Hematopoietic multipotent progenitor cell treated with erythropoietin and hydrocortisone succinate and interleukin-3 and kit ligand, for 4 days (in vitro differentiated cells): ENCODE measurements at regions not wholly inside any gene's neighbourhood (a gene's known extent, or its start where the extent isn't known, plus 50 kb on each side); places are given as distances from the start of the nearest gene placed in this dataset.

Source experiments
- DNase-seq: peaks from one replicate; pipeline ENCODE4 v3.0.0-alpha.2; 2015

DNA sequence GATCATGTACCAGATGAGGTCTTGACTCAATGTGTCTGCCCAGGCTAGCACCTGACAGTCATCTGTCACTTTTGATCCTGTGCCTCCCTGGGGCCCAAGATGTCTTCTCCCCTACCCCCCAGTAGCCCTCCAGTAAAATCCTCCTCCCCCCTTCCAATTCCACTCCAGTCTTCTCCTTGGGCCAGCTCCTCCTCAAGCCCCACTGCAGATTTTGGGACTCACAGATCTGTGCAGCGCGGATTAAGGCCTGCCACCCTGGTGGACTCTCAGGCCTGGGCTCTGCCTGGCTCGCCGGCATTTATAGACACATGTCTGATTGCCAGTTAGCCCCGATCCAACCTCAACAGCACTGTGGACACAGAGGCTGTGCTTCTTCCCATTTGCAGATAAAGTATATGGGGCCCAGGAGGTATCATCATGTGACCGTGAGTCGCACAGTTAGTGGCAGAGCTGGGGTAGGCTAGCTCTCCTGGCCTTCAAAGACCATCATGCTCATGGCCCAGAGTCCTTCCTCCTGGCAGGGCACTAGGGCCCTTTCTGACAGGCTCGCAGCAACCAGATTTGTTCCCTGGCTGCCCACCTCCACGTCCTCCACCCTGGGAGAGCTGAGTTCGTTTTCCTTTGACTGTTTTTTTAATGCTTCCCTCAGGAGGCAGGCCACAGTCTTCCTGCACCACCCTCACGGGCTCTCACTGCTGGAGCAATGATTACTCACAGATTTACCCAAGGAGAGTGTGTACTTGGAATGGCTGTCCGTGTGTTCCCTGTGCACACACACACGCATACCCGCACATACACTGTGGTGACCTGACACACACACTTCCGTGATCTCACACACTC lies 98.3 kb upstream of the DIO3 start:
- peak; percentile 20 for DNase-seq

DNA sequence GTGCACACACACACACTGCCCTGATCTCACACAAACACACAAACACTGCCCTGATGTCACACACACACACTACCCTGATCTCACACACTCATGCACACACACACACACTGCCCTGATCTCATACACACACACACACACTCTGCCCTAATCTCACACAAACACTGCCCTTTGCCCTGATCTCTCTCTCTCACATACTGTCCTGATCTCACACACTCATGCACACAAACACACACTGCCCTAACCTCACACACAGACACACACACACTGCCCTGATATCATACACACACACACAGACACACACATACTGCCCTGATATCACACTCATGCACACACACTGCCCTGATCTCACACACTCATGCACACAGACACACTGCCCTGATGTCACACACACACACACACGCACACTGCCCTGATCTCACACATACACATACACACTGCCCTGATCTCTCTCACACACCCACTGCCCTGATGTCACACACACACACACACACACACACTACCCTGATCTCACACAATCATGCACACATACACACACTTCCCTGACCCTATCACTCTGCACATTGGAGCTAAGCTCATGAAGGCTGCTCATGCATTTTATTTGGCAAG lies 97.6 kb upstream of the DIO3 start:
- DNase-seq: no peak

DNA sequence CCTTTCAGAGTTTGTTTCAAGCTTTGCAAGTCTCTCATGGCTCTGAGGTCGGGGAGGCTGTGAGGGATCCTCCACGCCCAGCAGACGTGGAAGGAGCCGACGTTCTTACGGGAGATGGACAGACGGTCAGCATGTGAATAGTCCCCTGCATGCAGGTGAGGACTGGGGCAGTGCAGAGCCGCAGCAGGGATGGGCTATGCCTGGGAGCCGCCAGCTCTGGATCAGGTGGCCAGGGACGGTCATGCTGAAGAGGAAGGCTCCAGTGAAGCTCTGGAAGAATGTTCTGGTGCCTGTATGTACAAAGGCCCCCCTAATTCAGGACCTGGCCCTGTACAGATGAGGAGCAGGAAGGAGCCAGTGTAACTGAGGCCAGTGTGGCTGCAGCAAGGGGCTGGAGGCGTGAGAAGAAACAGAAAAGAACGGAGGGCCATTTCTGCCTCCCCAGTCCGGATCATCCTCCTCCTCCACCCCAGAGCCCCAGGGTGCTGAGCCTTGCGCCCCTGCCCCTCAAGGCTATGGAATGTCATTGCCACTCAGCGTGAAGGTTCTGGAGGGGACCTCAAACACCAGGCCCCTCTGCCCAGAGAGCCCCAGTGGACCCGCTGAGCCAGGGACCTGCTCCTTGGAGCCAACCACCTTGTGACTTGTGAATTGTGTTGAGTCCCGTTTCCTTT lies 96.8 kb upstream of the DIO3 start:
- no peak for DNase-seq

DNA sequence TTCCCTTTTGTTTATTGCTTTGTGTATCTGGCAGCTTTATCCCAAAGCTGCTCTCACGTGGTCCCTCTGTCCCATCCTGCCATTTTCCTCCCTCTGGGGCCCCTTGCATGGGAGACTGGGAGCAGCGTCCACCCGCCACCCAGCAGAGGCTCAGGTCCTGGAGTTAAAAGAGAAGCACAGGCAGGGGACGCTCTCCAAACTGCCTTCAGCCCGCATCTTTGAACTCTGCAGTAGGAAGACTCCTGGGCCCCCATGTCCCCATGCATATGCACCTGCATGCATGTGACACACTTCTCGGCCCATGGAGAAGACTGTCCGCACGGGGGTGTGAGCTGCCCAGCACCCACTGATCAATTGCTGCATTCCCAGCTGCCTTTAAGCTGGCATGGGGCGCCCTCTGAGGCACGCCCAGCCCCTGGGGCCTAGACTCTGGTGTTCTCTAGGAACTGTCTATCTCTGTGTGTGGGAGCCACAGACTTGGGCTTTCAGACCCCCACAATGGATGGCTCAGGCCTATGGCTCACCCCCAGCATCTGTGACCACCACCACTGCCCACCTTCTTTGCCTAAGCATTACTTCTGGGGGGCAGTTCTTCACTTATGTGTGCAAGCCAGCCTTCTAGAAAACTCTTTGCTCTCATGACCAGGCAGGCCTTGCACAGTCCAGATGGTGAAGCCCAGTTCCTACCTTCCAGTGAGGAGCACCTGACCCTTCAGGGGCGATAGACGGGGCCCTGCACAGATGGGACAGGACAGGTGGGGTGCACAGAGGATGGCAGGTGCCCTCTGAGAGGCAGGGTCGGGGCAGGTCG lies 96.1 kb upstream of the DIO3 start:
- no peak for DNase-seq

DNA sequence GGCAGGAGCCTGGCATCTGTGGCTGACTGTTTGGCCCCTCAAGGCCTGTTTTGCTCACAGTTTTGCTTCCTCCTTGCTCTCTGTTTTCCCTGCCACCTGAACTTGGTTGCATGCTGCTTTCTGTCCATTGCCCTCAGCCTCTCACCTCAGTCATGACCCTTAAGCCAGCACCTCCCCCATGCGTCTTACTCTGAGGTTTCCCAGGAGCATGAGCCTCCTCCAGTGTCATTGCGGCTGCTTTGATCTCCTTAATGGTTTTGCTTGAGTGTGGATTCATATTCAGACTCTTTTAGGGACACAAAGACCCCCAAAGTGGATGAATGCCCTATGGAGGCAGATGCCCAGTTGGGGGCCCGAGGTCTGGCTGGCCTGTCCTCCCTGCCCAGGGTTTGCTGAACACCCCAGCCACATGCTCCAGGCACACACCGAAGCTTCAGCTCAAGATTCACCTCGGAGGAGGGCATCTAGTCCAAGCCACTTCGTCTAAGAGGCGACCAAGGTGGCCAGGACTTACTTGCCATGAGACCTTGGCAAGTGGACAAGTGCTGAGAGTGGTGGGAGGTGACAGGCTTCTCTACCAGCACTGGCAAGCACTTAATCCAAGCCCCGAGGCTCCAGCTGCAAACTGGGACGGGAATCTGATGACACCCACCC lies 95.4 kb upstream of the DIO3 start:
- DNase-seq: no peak

DNA sequence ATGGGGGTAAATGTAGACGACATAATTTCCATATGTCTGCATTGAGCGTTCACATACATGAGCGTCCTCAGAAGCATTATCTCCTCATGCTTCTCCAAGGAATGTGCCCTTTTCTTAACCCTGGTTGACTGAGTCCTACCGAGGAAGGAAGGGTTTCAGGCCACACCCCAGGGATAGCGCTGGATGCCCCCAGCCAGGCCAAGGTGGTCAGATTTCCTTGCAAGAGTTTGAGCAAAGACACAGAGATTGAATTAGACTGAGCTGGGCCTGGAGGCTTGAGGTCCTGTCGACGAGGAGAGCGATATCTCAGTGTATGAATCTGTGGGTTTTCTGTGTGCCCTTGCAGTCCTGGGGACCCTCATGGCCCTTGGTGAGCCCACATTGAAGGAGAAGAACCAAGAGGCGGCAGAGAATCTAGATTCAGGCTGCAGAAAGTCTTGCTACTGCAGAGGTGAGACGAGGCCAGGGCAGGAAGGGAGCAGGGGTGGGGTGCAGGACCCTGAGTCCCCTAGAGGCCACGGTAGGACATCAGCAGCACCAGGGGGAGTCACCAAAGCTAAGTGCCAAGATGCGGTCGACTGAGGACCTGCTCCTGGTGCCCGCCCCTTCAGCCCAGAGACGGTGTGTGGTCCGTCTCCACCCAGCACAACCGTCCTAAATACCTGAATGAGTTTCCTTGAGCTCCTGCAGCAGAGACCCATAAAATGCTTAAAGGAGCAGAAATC lies 94.7 kb upstream of the DIO3 start:
- DNase-seq: no peak

DNA sequence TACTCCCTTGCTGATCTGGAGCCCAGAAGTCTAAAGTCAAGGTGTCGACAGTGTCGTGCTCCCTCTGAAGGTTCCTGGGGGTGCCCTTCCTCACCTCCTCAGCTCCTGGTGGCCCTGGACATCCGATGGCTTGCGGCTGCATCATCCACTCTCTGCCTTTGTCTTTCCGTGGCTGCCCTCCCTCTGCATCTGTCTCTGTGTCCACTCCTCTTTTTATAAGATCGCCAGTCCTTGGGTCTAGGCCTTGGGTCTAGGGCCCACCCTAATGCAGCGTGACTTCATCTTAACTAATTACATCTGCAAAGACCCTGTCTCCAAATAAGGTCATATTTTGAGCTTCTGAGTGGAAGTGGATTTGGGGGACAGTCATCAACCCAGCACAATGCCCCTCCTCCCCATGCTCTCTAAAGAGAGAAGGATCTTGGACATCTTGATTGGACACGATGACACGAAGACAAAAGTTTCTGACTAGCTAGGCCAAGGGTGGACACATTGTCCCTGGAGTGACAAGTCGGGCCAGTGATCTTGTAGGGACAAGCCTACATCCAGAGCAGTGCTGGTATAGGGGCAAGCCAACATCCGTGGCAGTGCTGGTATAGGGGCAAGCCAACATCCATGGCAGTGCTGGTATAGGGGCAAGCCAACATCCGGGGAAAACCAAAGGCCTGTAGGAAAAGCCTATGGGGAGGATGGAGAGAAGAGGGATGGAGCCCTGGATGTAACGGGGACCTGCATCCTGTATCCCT lies 93.9 kb upstream of the DIO3 start:
- no peak for DNase-seq

DNA sequence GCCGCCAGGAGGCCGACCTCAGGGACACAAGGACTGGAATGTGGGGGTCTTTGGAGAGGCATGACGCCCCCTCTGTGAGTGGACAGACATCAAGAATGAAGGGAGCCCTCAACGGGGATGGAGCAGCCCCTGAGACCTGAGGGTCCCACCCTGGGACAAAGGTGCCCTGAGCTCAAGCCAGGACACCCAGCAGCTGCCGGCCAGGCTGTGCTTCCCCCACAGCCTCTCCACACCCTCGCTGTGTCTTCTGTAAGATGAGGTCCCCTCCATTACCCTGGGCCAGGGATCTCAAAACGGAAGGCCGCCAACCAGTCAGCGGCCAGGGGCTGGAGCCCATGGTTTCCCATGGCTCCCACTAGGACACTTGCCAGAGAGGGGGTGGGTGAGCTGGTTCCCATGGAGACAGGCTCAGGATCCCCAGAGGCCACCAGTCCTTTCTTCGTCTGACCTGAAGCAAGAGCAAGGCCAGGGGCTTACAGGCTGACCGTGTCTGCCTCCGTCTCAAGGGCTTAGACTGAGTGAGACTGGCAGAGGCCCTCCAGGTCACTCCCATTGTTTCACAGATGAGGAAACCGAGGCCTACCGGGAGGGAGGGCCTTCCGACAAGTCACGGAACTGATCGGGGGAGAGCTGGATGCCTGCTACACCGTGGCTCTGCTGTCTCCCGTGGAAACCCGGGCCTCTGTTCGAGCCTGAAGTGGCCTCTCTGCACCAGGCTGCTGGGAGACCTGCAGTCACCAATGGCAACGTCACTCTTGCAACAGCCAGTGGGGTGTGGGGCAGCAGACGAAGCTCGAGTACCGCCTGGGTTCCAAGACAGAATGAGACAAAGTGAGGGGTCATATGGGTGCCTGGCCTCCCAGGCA lies 91.7 kb upstream of the DIO3 start:
- DNase-seq: no peak

DNA sequence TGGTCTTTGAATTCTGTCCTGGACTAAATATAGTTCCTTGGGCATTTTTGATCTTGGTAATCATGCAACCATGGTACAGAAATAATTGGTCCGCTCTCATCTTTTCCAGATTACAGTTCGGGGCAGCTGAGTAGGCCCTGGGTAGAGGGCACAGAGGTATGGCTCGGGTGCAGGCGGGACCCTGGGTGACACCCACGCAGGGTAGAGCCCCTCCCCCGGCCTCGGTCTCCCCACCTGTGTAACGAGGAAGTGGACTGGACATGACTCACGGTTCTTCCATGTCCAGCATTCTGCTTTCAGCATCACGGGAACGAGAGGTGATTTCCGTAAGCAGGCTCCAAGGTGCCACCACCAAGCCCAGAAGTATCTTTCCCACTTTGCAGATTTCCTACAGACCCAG lies 91.0 kb upstream of the DIO3 start:
- DNase-seq: no peak

DNA sequence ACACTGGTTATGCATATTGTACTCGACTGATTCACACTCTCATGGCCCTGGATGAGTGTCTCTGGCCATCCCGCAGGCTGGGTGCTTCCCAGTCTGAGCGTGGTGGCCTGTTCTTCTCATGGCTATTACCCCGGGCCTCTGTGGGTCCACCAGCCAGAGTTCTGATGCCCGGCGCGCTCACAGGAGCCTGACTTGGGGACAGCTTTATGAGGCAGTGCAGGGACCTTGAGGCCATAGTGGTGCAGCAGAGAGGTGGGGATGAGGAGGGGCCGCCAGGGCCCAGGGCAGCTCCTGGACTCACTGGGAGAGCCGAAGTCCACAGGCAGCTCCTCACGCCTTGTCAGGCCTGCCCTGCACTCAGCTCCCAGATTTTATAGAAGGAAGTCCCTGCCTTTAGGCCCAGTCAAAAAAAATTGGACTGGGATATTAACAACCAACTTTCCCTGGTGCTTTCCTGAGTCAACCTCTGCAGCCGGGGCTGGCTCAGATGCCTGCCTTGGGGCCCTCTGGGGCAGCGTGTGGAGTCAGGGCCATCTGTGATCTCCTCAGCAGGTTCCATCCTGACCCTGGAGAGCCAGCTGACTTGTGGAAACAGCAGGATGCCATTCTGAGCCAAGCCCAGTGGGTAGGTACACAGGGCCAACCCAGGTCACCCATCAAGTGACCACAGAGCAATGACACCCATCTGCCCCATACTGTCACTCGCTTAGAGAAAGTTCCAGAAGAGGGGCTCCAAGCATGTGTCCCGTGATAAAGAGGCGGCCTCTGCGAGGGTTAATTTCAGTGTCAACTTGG lies 89.4 kb upstream of the DIO3 start:
- DNase-seq: no peak

DNA sequence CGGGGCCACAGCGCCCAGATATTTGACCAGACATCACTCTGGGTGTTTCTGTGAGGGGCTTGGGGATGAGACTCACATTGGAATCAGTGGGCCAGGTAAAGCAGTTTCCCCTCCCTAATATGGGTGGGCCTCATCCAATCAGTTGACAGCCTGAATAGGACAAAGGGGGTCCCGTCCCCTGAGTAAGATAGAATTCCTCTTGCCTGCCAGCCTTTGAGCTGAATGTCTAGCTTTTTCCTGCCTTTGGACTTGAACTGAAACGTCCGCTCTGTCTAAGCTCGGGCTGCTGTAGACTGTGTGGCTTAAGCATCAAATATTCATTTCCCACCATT lies 88.8 kb upstream of the DIO3 start:
- no peak for DNase-seq

DNA sequence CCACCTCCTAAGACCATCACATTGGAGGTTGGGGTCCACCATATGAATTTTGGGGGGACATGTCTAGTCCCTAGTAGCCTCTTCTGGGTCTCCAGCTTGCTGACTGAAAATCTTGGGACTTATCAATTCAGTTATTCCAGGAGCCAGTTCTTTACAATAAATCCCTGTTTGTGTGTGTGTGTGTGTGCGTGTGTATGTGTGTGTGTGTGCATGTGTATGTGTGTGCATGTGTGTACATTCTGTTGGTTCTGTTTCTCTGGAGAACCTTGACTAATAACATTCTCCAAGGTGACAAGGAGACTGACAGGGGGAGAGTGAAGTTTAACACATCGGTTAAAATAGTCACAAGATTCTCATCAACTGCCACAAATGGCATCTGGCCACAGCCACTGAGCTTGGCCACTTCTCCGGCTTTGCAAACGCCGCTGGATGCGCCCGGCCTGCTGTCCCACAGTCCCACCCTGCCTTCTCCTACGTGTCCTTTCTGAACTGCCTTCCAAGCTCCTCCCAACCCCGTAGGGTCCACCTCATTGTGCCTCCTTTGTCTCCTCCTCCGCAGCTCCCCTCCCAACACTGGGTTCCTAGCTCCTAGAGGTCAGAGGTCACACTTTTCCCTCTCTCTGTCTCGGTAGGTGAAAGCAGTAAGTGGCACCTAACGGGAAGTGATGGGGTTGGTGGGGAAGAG lies 88.1 kb upstream of the DIO3 start:
- DNase-seq: no peak

DNA sequence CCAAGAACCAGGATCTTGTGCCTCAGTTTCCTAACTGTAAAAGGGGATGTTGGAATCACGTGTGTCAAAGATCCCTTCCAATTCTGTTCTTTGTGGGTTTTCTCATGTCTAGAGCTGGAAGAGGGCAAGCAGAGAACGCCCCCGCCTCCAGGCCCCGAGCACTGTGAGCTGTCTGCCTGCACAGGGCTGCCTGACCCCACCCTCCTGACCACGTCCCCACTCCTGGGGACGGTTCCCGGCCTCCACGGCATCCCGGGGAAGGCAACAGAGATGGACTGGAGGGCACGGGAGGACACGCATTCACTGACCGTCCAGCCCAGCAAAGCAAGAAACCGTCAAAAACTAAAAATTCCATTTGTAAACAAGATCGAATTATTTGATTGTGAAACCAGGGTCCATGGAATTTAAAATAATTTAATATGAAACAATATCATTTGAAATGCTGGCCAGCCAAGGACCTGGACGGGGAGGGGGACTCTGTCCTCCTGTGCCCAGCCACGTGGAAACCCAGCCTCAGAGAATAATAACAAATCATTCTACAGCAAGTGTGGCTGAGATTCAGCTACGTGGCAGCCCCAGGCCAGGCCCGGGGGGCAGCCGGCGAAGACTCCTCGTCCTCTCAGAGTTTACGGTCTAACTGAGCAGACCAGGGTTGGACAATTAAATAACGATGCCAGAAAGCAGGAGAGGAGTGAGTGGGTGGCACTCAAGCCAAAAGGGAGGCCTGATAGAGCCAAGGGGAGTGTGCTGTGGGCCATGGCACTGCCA lies 87.3 kb upstream of the DIO3 start:
- no peak for DNase-seq

DNA sequence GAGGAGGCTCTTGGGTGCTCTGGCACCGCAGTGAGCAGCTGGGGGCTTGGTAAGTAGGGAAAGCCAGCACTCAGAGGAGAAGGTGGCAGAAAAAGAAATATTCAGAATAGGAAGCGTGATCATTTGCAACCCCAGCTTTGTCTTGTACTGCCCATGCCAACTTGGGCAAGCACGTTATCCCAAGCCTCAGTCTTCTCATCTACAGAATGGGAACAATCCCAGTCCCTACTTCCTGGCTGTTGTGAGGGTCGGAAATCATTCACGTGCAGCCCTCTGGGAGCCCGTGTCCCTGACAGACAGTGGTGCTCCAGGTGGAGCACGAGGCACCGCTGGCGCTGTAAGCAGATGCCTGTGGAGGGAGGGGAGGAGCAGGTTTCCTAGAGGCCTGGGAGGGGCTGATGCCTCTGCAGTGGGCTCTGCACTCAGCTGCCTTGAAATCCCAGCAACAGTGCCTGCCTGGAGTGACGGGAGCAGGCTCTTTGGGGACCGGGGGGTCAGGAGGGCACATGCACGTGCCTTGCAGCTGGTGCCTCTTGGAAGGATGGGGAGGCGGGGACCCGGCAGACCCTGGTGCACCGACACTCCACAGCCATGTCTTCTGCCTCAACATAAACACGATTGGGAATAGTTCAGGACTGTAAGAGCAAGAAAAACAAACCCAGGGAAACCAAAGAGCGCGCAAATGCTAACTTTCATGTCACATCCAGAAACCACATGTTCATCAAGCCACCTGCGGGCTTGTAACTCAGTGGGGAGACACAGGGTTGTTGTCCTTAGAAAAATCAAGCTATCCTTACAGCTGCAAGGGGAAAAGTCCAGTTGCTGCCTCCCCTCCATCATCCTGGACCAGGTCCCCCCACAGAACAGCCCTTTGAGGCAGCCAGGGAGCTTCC lies 86.5 kb upstream of the DIO3 start:
- no peak for DNase-seq

DNA sequence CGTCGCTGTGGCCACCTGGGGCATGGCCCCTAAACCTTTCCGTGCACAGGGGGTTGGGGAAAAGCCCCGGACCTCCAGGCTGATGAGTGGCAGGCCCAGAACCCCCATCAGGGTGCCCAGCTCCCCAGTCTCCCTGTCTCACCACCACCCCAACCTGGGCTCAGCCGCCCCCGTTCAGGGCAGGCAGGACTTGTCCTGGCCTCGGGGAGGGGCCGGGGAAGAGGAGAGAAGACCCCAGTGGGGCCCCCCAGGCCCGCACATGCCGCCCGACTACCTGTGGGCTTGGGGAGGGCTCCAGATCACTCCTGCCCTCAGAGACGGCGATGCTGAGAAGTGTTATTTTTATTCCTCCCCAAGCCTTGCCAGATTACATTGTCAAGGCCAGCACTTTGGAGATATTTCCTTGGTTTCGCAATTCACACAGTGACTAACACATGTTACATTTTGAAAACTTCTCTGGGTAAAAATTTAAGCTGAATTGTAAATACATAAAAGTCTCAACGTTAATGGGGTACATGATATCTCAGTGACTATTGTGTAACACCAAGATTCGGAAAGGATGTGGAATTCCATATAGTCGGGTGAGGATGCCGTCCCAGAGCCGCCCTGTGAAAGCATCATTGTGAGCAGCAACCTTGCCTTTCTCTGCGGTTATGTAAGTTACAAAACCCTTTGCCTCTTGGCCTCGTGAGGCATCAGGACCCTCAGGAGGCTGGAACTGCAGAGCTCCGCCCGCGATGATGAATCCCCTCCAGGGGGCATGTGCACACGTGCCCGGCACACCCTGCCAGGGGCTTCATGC lies 85.6 kb upstream of the DIO3 start:
- DNase-seq: peak; percentile 15

DNA sequence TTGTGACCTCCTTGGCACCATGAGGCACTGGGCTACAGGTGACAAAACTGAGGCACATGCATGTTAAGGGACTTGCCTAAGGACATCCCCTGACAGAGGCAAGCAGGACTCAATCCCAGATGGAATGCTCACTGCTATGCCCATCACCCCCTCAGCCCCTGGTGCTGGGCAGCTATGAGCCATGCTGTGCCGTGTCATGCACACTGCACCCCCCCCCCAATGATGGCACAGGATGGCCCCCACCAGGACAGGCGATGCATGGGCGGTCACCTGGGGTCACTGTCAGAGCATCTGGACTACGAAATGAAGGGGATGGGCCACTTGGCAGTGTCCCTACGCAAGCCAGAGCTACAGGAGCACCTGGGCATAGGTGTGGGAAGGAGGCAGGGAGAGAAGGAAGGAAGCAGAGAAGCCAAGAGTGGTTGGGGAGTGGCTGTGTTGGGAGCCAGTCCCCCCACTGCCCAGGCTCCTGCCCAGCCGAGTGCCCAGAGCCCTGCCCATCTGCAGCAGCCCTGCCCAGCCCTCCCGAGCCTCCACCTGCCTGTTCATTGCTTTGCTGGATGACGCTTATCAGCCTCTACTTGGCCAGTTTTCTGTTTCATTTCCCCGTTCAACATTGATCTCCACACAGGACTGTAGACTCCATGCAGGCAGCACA lies 84.9 kb upstream of the DIO3 start:
- no peak for DNase-seq
